Suprapubic skin (tissue), 3 donors: ENCODE measurements at regions not wholly inside any gene's neighbourhood (a gene's known extent, or its start where the extent isn't known, plus 50 kb on each side); places are given as distances from the start of the nearest gene placed in this dataset.

Experiments
- EP300 ChIP-seq: sonication (generic); formaldehyde crosslinking; IDR thresholded peaks from one replicate; pipeline ENCODE4 v1.6.1; 2017; ENCODE audit warnings: antibody characterized with exemption
- POLR2A ChIP-seq, 2 donors: fragments of 450-650 bp; IDR thresholded peaks; one replicate each; pipeline ENCODE4 v1.6.1; 2017; ENCODE audit warnings: antibody characterized with exemption in 2 of 2, mild to moderate bottlenecking in 2 of 2, moderate library complexity in 2 of 2
- TF ChIP-seq, protein P1 (sequence below), 2 donors: fragments of 200-600 bp in 1 of 2; fragments of 450-650 bp in 1 of 2; sonication (generic) in 1 of 2; IDR thresholded peaks; one replicate each; pipeline ENCODE4 v1.5.1; 2016 to 2019; ENCODE audit warnings: antibody characterized with exemption in 2 of 2, mild to moderate bottlenecking in 1 of 2, moderate library complexity in 1 of 2

DNA sequence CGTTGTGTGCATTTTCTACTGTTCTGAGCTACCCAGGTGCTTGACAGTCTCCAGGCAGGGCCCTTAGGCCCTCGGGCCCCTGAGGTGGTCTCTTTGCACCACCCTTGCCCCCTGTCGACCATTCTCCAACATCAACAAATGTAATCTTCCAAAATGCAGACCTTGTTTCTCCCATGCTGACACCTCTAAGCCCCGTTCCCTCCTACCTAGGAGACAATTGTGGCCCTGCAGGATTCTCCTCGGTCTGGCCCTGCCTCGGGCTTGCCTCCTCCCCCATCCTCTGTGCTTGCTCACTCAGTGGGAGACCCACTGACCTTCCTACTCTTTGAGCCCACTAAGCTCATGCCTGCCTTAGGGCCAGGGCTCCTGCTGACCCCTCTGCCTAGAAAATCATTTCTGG, 104.2 kb upstream of the TARDBP start:
- TF ChIP-seq, protein P1, sequence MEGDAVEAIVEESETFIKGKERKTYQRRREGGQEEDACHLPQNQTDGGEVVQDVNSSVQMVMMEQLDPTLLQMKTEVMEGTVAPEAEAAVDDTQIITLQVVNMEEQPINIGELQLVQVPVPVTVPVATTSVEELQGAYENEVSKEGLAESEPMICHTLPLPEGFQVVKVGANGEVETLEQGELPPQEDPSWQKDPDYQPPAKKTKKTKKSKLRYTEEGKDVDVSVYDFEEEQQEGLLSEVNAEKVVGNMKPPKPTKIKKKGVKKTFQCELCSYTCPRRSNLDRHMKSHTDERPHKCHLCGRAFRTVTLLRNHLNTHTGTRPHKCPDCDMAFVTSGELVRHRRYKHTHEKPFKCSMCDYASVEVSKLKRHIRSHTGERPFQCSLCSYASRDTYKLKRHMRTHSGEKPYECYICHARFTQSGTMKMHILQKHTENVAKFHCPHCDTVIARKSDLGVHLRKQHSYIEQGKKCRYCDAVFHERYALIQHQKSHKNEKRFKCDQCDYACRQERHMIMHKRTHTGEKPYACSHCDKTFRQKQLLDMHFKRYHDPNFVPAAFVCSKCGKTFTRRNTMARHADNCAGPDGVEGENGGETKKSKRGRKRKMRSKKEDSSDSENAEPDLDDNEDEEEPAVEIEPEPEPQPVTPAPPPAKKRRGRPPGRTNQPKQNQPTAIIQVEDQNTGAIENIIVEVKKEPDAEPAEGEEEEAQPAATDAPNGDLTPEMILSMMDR (IDR thresholded peaks at IDR 0.05): no peak
- TF ChIP-seq POLR2A (IDR thresholded peaks at IDR 0.05) (no peak), EP300 (no peak)
